HepG2 (cell line): ENCODE measurements at regions not wholly inside any gene's neighbourhood (a gene's known extent, or its start where the extent isn't known, plus 50 kb on each side); places are given as distances from the start of the nearest gene placed in this dataset.

ENCODE experiments used
- EED ChIP-seq: sonication (generic); formaldehyde crosslinking; IDR thresholded peaks from 2 replicates; pipeline ENCODE4 v1.5.0; 2020; ENCODE audit warnings: mild to moderate bottlenecking, missing genetic modification reagents
- ERF ChIP-seq: IDR thresholded peaks from 2 replicates; pipeline ENCODE4 v1.6.1; 2018; ENCODE audit warnings: missing biosample characterization, missing genetic modification reagents
- FOSL2 ChIP-seq: sonication (generic); formaldehyde crosslinking; IDR thresholded peaks from 2 replicates; pipeline ENCODE4 v1.4.0; 2020; ENCODE audit warnings: missing genetic modification reagents
- FOXJ3 ChIP-seq: sonication (generic); formaldehyde crosslinking; IDR thresholded peaks from 2 replicates; pipeline ENCODE4 v1.4.0; 2020; ENCODE audit warnings: missing genetic modification reagents, mild to moderate bottlenecking, borderline replicate concordance
- GMEB2 ChIP-seq: IDR thresholded peaks from 2 replicates; pipeline ENCODE4 v1.6.1; 2016; ENCODE audit warnings: missing biosample characterization, missing genetic modification reagents, low read depth
- HMG20B ChIP-seq: conservative IDR thresholded peaks from 2 replicates; pipeline ENCODE4 v1.6.1; 2016; ENCODE audit warnings: missing genetic modification reagents, missing compliant biosample characterization
- IKZF4 ChIP-seq: sonication (generic); formaldehyde crosslinking; IDR thresholded peaks from 2 replicates; pipeline ENCODE4 v1.5.1; 2020; ENCODE audit warnings: borderline replicate concordance, mild to moderate bottlenecking, low read depth, missing genetic modification reagents; ENCODE audit errors: not compliant biosample characterization
- KLF9 ChIP-seq: IDR thresholded peaks from 2 replicates; pipeline ENCODE4 v1.6.1; 2016; ENCODE audit warnings: low read depth
- NFATC3 ChIP-seq: sonication (generic); formaldehyde crosslinking; IDR thresholded peaks from 2 replicates; pipeline ENCODE4 v1.5.1; 2020; ENCODE audit warnings: mild to moderate bottlenecking, missing genetic modification reagents
- NFKB2 ChIP-seq: sonication (generic); formaldehyde crosslinking; IDR thresholded peaks from 2 replicates; pipeline ENCODE4 v1.4.0; 2020; ENCODE audit warnings: missing genetic modification reagents, borderline replicate concordance
- REPIN1 ChIP-seq: sonication (generic); formaldehyde crosslinking; IDR thresholded peaks from 2 replicates; pipeline ENCODE4 v1.8.0; 2022; ENCODE audit warnings: missing genetic modification reagents, low read depth, mild to moderate bottlenecking, borderline replicate concordance
- RFXAP ChIP-seq: sonication (generic); formaldehyde crosslinking; IDR thresholded peaks from 2 replicates; pipeline ENCODE4 v1.4.0; 2020; ENCODE audit warnings: missing genetic modification reagents, borderline replicate concordance
- XBP1 ChIP-seq: sonication (generic); formaldehyde crosslinking; IDR thresholded peaks from 2 replicates; pipeline ENCODE4 v1.5.0; 2020; ENCODE audit warnings: missing genetic modification reagents
- YY1 ChIP-seq: IDR thresholded peaks from 2 replicates; pipeline ENCODE4 v1.6.1; 2011; ENCODE audit warnings: low read length, low read depth, moderate library complexity, mild to moderate bottlenecking; ENCODE audit not compliant: insufficient read depth, insufficient replicate concordance
- ZBTB37 ChIP-seq: sonication (generic); formaldehyde crosslinking; IDR thresholded peaks from 2 replicates; pipeline ENCODE4 v1.4.0; 2020; ENCODE audit warnings: mild to moderate bottlenecking, missing genetic modification reagents
- ZNF576 ChIP-seq: sonication (generic); formaldehyde crosslinking; IDR thresholded peaks from 2 replicates; pipeline ENCODE4 v1.4.0; 2020; ENCODE audit warnings: mild to moderate bottlenecking, missing genetic modification reagents
- ZNF770 ChIP-seq: sonication (generic); formaldehyde crosslinking; IDR thresholded peaks from 2 replicates; pipeline ENCODE4 v1.5.0; 2020; ENCODE audit warnings: mild to moderate bottlenecking, missing genetic modification reagents
- ZNF839 ChIP-seq: sonication (generic); formaldehyde crosslinking; IDR thresholded peaks from 2 replicates; pipeline ENCODE4 v1.4.0; 2020; ENCODE audit warnings: missing genetic modification reagents, mild to moderate bottlenecking, borderline replicate concordance
- TF ChIP-seq, protein P1 (sequence below): sonication (generic); formaldehyde crosslinking; IDR thresholded peaks from 2 replicates; pipeline ENCODE4 v1.5.1; 2020; ENCODE audit warnings: missing genetic modification reagents, mild to moderate bottlenecking, borderline replicate concordance
- TF ChIP-seq, protein P2 (sequence below): sonication (generic); formaldehyde crosslinking; IDR thresholded peaks from 2 replicates; pipeline ENCODE4 v1.4.0; 2020; ENCODE audit warnings: low read depth, mild to moderate bottlenecking, missing genetic modification reagents
- TF ChIP-seq, protein P3 (sequence below): sonication (generic); formaldehyde crosslinking; IDR thresholded peaks from 2 replicates; pipeline ENCODE4 v1.8.1; 2023; ENCODE audit warnings: mild to moderate bottlenecking, missing genetic modification reagents

DNA sequence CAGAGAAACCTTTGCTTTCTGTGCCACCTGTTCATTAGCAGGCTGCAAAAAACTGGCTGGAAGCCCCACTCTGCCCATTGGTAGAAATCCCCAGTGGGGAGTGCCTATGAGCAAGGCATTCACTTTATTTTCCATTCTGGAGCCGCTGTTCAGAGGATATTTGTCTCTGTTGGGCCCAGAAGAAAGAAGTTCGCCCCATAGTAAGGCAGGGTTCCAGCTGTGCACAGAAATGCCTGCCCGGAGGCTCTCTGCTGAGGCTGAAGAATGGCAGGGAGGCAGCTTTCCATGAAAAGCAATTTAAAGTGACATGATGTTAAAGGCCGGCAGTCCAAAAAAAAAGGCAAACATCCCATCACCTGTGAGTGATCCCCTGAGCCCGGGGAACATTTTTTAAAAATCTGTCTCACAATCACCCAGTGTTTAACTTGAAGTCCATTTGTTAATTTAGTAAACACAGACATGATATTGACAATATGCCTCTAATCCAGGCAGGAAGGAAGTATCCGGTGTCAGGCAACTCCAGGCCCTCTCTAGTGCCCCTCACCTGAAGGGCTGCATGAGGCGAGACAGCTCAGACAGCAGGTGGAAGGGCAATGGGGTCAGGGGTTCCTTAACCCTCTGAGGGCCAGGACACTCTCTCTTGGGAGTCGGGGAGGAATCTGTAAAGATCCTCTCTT is 265.1 kb upstream of the SIX2 start (continued):
- TF ChIP-seq ZNF770 (CRISPR knock-in tag): peak; percentile 85; the same call in 1 of the 2 replicates
- TF ChIP-seq NFKB2 (CRISPR knock-in tag): no peak
- peak; percentile 96 for TF ChIP-seq HMG20B (CRISPR knock-in tag)
- peak; percentile 91 for TF ChIP-seq FOSL2 (CRISPR knock-in tag)
- TF ChIP-seq FOXJ3: peak; percentile 93; the same call in 1 of the 2 replicates
- no peak for TF ChIP-seq ZBTB37
- TF ChIP-seq, protein P1, sequence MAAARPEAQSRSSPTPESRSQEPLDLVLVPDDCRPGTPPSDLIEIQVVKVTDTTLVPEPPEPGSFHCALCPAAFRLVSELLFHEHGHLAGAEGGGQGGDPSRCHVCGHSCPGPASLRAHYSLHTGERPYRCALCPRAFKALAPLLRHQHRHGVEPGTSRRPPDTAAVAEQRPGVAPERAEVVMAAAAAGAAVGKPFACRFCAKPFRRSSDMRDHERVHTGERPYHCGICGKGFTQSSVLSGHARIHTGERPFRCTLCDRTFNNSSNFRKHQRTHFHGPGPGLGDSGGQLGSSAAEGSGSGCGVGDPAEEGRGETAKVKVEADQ (CRISPR knock-in tag): no peak
- no peak for TF ChIP-seq NFATC3 (CRISPR knock-in tag)
- TF ChIP-seq ZNF839 (CRISPR knock-in tag): no peak
- TF ChIP-seq YY1: no peak
- TF ChIP-seq, protein P2, sequence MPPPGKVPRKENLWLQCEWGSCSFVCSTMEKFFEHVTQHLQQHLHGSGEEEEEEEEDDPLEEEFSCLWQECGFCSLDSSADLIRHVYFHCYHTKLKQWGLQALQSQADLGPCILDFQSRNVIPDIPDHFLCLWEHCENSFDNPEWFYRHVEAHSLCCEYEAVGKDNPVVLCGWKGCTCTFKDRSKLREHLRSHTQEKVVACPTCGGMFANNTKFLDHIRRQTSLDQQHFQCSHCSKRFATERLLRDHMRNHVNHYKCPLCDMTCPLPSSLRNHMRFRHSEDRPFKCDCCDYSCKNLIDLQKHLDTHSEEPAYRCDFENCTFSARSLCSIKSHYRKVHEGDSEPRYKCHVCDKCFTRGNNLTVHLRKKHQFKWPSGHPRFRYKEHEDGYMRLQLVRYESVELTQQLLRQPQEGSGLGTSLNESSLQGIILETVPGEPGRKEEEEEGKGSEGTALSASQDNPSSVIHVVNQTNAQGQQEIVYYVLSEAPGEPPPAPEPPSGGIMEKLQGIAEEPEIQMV: peak; percentile 63; the same call in 1 of the 2 replicates
- no peak; the same call in 1 of the 2 replicates for TF ChIP-seq RFXAP
- peak; percentile 96 for TF ChIP-seq ERF
- no peak for TF ChIP-seq IKZF4 (CRISPR knock-in tag)
- TF ChIP-seq ZNF576 (CRISPR knock-in tag): no peak
- no peak for TF ChIP-seq EED (CRISPR knock-in tag)
- TF ChIP-seq, protein P3, sequence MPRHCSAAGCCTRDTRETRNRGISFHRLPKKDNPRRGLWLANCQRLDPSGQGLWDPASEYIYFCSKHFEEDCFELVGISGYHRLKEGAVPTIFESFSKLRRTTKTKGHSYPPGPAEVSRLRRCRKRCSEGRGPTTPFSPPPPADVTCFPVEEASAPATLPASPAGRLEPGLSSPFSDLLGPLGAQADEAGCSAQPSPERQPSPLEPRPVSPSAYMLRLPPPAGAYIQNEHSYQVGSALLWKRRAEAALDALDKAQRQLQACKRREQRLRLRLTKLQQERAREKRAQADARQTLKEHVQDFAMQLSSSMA: no peak
- no peak for TF ChIP-seq KLF9
- no peak for TF ChIP-seq XBP1 (CRISPR knock-in tag)
- TF ChIP-seq GMEB2 (CRISPR knock-in tag): no peak
- TF ChIP-seq REPIN1 (CRISPR knock-in tag): peak; percentile 10; the same call in 1 of the 2 replicates
